Mesendoderm (in vitro differentiated cells): ENCODE measurements at regions not wholly inside any gene's neighbourhood (a gene's known extent, or its start where the extent isn't known, plus 50 kb on each side); places are given as distances from the start of the nearest gene placed in this dataset.
A peak's percentile ranks its signal among the peaks of the same experiment; 100 is the strongest.

Source experiments
- DNase-seq: peaks from one replicate; pipeline ENCODE4 v3.0.0; 2013
- H2AK5ac ChIP-seq: 2 replicates; pipeline ENCODE4 v1.6.1; 2013; ENCODE audit warnings: low read length, inconsistent platforms
- H2BK120ac ChIP-seq: 2 replicates; pipeline ENCODE4 v1.6.1; 2013; ENCODE audit warnings: low read depth, mild to moderate bottlenecking, low read length, moderate library complexity, mixed read lengths
- H2BK15ac ChIP-seq: replicated peaks from 2 replicates; pipeline ENCODE4 v1.6.1; 2013; ENCODE audit warnings: low read depth, mild to moderate bottlenecking, moderate library complexity
- H2BK5ac ChIP-seq: 2 replicates; pipeline ENCODE4 v1.6.1; 2013; ENCODE audit warnings: low read length, inconsistent platforms
- H3K18ac ChIP-seq: 2 replicates; pipeline ENCODE4 v1.6.1; 2013; ENCODE audit warnings: mild to moderate bottlenecking, low read length, mixed read lengths
- H3K23ac ChIP-seq: one replicate; pipeline ENCODE4 v1.6.1; 2013; ENCODE audit warnings: low read length
- H3K27ac ChIP-seq: 2 replicates; pipeline ENCODE4 v1.5.1; 2013; ENCODE audit warnings: low read depth, mild to moderate bottlenecking, inconsistent platforms, low read length, moderate library complexity
- H3K27me3 ChIP-seq: 2 replicates; pipeline ENCODE4 v1.6.1; 2013; ENCODE audit warnings: low read length, control low read depth, mild to moderate bottlenecking, inconsistent platforms; ENCODE audit not compliant: insufficient read depth, poor library complexity
- H3K36me3 ChIP-seq: 2 replicates; pipeline ENCODE4 v1.6.1; 2013; ENCODE audit warnings: low read length, inconsistent platforms; ENCODE audit not compliant: control insufficient read depth, insufficient read depth
- H3K4ac ChIP-seq: one replicate; pipeline ENCODE4 v1.6.1; 2013; ENCODE audit warnings: low read depth, mild to moderate bottlenecking, low read length, moderate library complexity
- H3K4me1 ChIP-seq: 2 replicates; pipeline ENCODE4 v1.6.1; 2013; ENCODE audit warnings: low read depth, low read length, inconsistent platforms; ENCODE audit not compliant: control insufficient read depth
- H3K4me2 ChIP-seq: 2 replicates; pipeline ENCODE4 v1.6.1; 2013; ENCODE audit warnings: low read length
- H3K4me3 ChIP-seq: 2 replicates; pipeline ENCODE4 v1.5.1; 2013; ENCODE audit warnings: mild to moderate bottlenecking, low read length
- H3K56ac ChIP-seq: one replicate; pipeline ENCODE4 v1.6.1; 2013; ENCODE audit warnings: low read length
- H3K79me1 ChIP-seq: 2 replicates; pipeline ENCODE4 v1.6.1; 2013; ENCODE audit warnings: low read length, inconsistent platforms
- H3K79me2 ChIP-seq: 2 replicates; pipeline ENCODE4 v1.6.1; 2013; ENCODE audit warnings: mild to moderate bottlenecking, low read length; ENCODE audit not compliant: control insufficient read depth, insufficient read depth
- H3K9ac ChIP-seq: 2 replicates; pipeline ENCODE4 v1.6.1; 2013; ENCODE audit warnings: low read length, inconsistent platforms
- H4K5ac ChIP-seq: one replicate; pipeline ENCODE4 v1.6.1; 2013; ENCODE audit warnings: low read length
- H4K8ac ChIP-seq: one replicate; pipeline ENCODE4 v1.6.1; 2013; ENCODE audit warnings: low read depth, mild to moderate bottlenecking, control low read depth, low read length, moderate library complexity
- WGBS: extraction: QIAGEN DNeasy Blood & Tissue Kit; methylation state at CpG from one replicate; pipeline ENCODE4 v1.1.7; 2013; ENCODE audit warnings: low lambda C conversion rate, missing lambda C conversion rate; ENCODE audit not compliant: insufficient coverage; ENCODE audit errors: extremely low coverage; 5-methylcytosine and 5-hydroxymethylcytosine counted together

GRCh38 chr6:16006681-16007080, 122.2 kb upstream of the MYLIP start:
- no CpG with 5 or more reads among the region's 3 CpGs for WGBS
- H3K9ac ChIP-seq = no peak overlapping the region
- H3K79me1 ChIP-seq = no peaks in the 10 kb centered on the region
- no peak overlapping the region for H4K8ac ChIP-seq
- H3K4ac ChIP-seq = no peak overlapping the region
- H2BK15ac ChIP-seq = no peak overlapping the region
- no peak overlapping the region for H3K18ac ChIP-seq
- DNase-seq = no peak
- no peak overlapping the region for H3K4me2 ChIP-seq
- H2BK120ac ChIP-seq = no peak overlapping the region
- no peak overlapping the region for H4K5ac ChIP-seq
- no peaks in the 10 kb centered on the region for H3K4me1 ChIP-seq
- H3K36me3 ChIP-seq = no peaks in the 10 kb centered on the region
- no peaks in the 10 kb centered on the region for H3K27me3 ChIP-seq
- H3K56ac ChIP-seq = no peak overlapping the region
- H3K27ac ChIP-seq = no peak overlapping the region
- H3K23ac ChIP-seq = no peak overlapping the region
- no peak overlapping the region for H2AK5ac ChIP-seq
- no peak overlapping the region for H3K4me3 ChIP-seq
- H3K79me2 ChIP-seq = no peaks in the 10 kb centered on the region
- no peak overlapping the region for H2BK5ac ChIP-seq

- H3K79me2 ChIP-seq = no peaks in the 10 kb centered on the region
- no peak overlapping the region for H3K4me2 ChIP-seq
- no peaks in the 10 kb centered on the region for H3K36me3 ChIP-seq
- DNase-seq = peak; percentile 29
- H3K18ac ChIP-seq = no peak overlapping the region
- H2BK120ac ChIP-seq = no peak overlapping the region
- H3K27me3 ChIP-seq = no peaks in the 10 kb centered on the region
- H3K27ac ChIP-seq = no peak overlapping the region
- no peak overlapping the region for H2AK5ac ChIP-seq
- H3K4me3 ChIP-seq = no peak overlapping the region
- no peak overlapping the region for H3K9ac ChIP-seq
- H4K8ac ChIP-seq = no peak overlapping the region
- no peak overlapping the region for H2BK15ac ChIP-seq
- H3K79me1 ChIP-seq = no peaks in the 10 kb centered on the region
- no peak overlapping the region for H3K4ac ChIP-seq
- no peak overlapping the region for H3K56ac ChIP-seq
- no CpG with 5 or more reads among the region's 5 CpGs for WGBS
- no peak overlapping the region for H4K5ac ChIP-seq
- H3K4me1 ChIP-seq = no peaks in the 10 kb centered on the region
- no peak overlapping the region for H3K23ac ChIP-seq
- H2BK5ac ChIP-seq = no peak overlapping the region
Observed at GRCh38 chr6:16004934-16005679, 123.8 kb upstream of the MYLIP start.

- Histone ChIP-seq H3K36me3 (no peaks in the 10 kb centered on the region), H2AK5ac (no peak overlapping the region), H3K79me1 (no peaks in the 10 kb centered on the region), H3K18ac (no peak overlapping the region), H3K27ac (no peak overlapping the region), H3K4ac (no peak overlapping the region), H3K27me3 (no peaks in the 10 kb centered on the region), H3K9ac (no peak overlapping the region), H3K79me2 (no peaks in the 10 kb centered on the region), H2BK120ac (no peak overlapping the region), H3K4me1 (no peaks in the 10 kb centered on the region), H4K5ac (no peak overlapping the region), H3K56ac (no peak overlapping the region), H3K4me2 (no peak overlapping the region), H2BK5ac (no peak overlapping the region), H4K8ac (no peak overlapping the region), H3K23ac (no peak overlapping the region), H2BK15ac (no peak overlapping the region), H3K4me3 (no peak overlapping the region)
- no CpG with 5 or more reads among the region's 2 CpGs for WGBS
- no peak for DNase-seq
Observed at GRCh38 chr6:16003197-16003491, 125.7 kb upstream of the MYLIP start.

- DNase-seq = no peak
- no peak overlapping the region for H2BK15ac ChIP-seq
Observed at GRCh38 chr6:16002332-16003196, 126.3 kb upstream of the MYLIP start.

GRCh38 chr6:16001158-16001557, 127.7 kb upstream of the MYLIP start:
- no peaks in the 10 kb centered on the region for H3K36me3 ChIP-seq
- H3K27ac ChIP-seq = no peak overlapping the region
- WGBS = no CpG with 5 or more reads among the region's 5 CpGs
- H3K79me2 ChIP-seq = no peaks in the 10 kb centered on the region
- no peak overlapping the region for H3K56ac ChIP-seq
- no peak overlapping the region for H2BK5ac ChIP-seq
- H3K4me1 ChIP-seq = no peaks in the 10 kb centered on the region
- H3K27me3 ChIP-seq = no peaks in the 10 kb centered on the region
- no peak overlapping the region for H2BK120ac ChIP-seq
- no peak overlapping the region for H3K4me3 ChIP-seq
- no peak overlapping the region for H3K9ac ChIP-seq
- H2AK5ac ChIP-seq = no peak overlapping the region
- H4K8ac ChIP-seq = no peak overlapping the region
- no peak for DNase-seq
- no peak overlapping the region for H4K5ac ChIP-seq
- H3K18ac ChIP-seq = no peak overlapping the region
- no peak overlapping the region for H2BK15ac ChIP-seq
- no peak overlapping the region for H3K23ac ChIP-seq
- no peak overlapping the region for H3K4ac ChIP-seq
- no peaks in the 10 kb centered on the region for H3K79me1 ChIP-seq
- H3K4me2 ChIP-seq = no peak overlapping the region

More at GRCh38 chr6:16002332-16003196, 126.3 kb upstream of the MYLIP start:
- WGBS = no CpG with 5 or more reads among the region's 14 CpGs
- Histone ChIP-seq H2BK5ac (no peak overlapping the region), H3K4ac (no peak overlapping the region), H3K9ac (no peak overlapping the region), H3K56ac (no peak overlapping the region), H2AK5ac (no peak overlapping the region), H4K8ac (no peak overlapping the region), H2BK120ac (no peak overlapping the region), H3K4me2 (no peak overlapping the region), H3K79me2 (no peaks in the 10 kb centered on the region), H4K5ac (no peak overlapping the region), H3K4me3 (no peak overlapping the region), H3K4me1 (no peaks in the 10 kb centered on the region), H3K23ac (no peak overlapping the region), H3K36me3 (no peaks in the 10 kb centered on the region), H3K79me1 (no peaks in the 10 kb centered on the region), H3K27ac (no peak overlapping the region), H3K18ac (no peak overlapping the region), H3K27me3 (no peaks in the 10 kb centered on the region)
